ENCODE measurements at regions not wholly inside any gene's neighbourhood (a gene's known extent, or its start where the extent isn't known, plus 50 kb on each side); places are given as distances from the start of the nearest gene placed in this dataset.

DNA sequence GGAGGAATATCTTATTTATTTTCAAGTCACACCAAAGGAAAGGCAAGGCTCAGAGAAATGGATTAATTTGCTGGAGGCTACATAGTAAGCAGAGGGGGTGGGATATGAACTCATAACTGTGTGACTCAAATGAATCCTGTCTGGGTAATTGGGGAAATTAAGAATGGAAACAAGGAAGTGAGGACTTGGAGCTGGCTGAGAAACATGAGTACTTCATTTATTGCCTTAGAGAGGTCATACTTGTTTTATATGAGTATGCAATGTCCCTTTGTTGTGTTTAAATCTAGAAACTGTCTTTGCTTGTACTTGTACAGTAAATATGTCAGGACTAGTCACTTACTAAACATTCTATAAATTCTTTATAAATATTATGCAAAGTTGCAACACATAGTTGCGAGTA, 2166.7 kb upstream of the PIK3C3 start:
- TF ChIP-seq, protein P1, sequence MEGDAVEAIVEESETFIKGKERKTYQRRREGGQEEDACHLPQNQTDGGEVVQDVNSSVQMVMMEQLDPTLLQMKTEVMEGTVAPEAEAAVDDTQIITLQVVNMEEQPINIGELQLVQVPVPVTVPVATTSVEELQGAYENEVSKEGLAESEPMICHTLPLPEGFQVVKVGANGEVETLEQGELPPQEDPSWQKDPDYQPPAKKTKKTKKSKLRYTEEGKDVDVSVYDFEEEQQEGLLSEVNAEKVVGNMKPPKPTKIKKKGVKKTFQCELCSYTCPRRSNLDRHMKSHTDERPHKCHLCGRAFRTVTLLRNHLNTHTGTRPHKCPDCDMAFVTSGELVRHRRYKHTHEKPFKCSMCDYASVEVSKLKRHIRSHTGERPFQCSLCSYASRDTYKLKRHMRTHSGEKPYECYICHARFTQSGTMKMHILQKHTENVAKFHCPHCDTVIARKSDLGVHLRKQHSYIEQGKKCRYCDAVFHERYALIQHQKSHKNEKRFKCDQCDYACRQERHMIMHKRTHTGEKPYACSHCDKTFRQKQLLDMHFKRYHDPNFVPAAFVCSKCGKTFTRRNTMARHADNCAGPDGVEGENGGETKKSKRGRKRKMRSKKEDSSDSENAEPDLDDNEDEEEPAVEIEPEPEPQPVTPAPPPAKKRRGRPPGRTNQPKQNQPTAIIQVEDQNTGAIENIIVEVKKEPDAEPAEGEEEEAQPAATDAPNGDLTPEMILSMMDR (conservative IDR thresholded peaks at IDR 0.05; ENCODE audit: low read depth in 2 of 2) = no peak
- TF ChIP-seq POLR2AphosphoS5 (IDR thresholded peaks at IDR 0.05; ENCODE audit: low read depth) = no peak
- no peak for TF ChIP-seq EZH2phosphoT487 (IDR thresholded peaks at IDR 0.05; ENCODE audit: unreplicated experiment)
- no peak for TF ChIP-seq REST (IDR thresholded peaks at IDR 0.05; ENCODE audit: unreplicated experiment)
- no peak for TF ChIP-seq ZNF114 (CRISPR knock-in tag; IDR thresholded peaks at IDR 0.05)
- no peak for TF ChIP-seq CREB1 (CRISPR knock-in tag; IDR thresholded peaks at IDR 0.05; ENCODE audit: low read depth)
- no peak for TF ChIP-seq EZH2 (IDR thresholded peaks at IDR 0.05; ENCODE audit: low read depth, unreplicated experiment)
- no peak for TF ChIP-seq STAT1 (IDR thresholded peaks at IDR 0.05; ENCODE audit: unreplicated experiment)
- TF ChIP-seq JUNB (IDR thresholded peaks at IDR 0.05; ENCODE audit: unreplicated experiment) = no peak

Data from GM23338 (cell line).